IMR-90 (cell line): ENCODE measurements at regions not wholly inside any gene's neighbourhood (a gene's known extent, or its start where the extent isn't known, plus 50 kb on each side); places are given as distances from the start of the nearest gene placed in this dataset.

Source experiments
- ATAC-seq: fragments of 200-7000 bp; cut with Tn5 transposase; 2 replicates; pipeline ENCODE4 v1.9.1; 2020; ENCODE audit warnings: low read depth, mild to moderate bottlenecking, moderate library complexity
- BruUV-seq: library from RNA; stranded (reverse); fragments of 400-500 nt; replicated peaks from 2 replicates; lab custom pipeline; 2021; lab: Mats Ljungman, UMichigan
- CTCF ChIA-PET: fragments of 300-600 bp; formaldehyde crosslinking; extraction: SDS; loops from one replicate; lab custom pipeline; 2021; ENCODE audit warnings: antibody characterized with exemption; lab: Yijun Ruan, JAX
- POLR2A ChIA-PET: fragments of 300-600 bp; sonication (Branson Sonifier 250); formaldehyde crosslinking; loops from one replicate; lab custom pipeline; 2022; ENCODE audit warnings: antibody characterized with exemption; ENCODE audit not compliant: unreplicated experiment; lab: Charles Lee
- DNase-seq: peaks from one replicate; pipeline ENCODE4 v3.0.0; 2013
- H2AFZ ChIP-seq: replicated peaks from 2 replicates; pipeline ENCODE3; 2013; ENCODE audit warnings: low read length, mild to moderate bottlenecking; ENCODE audit not compliant: poor library complexity
- H2AK5ac ChIP-seq: 2 replicates; pipeline ENCODE4 v1.6.1; 2013; ENCODE audit warnings: low read depth, low read length, inconsistent platforms
- H2AK9ac ChIP-seq: replicated peaks from 2 replicates; pipeline ENCODE3; 2013; ENCODE audit warnings: mild to moderate bottlenecking, low read depth, low read length, moderate library complexity; ENCODE audit not compliant: poor library complexity
- H2BK120ac ChIP-seq: 2 replicates; pipeline ENCODE4 v1.6.1; 2013; ENCODE audit warnings: low read depth, low read length, inconsistent platforms
- H2BK15ac ChIP-seq: 3 replicates; pipeline ENCODE4 v1.6.1; 2013; ENCODE audit warnings: low read depth, low read length, inconsistent platforms
- H2BK20ac ChIP-seq: 2 replicates; pipeline ENCODE4 v1.6.1; 2013; ENCODE audit warnings: low read depth, mild to moderate bottlenecking, inconsistent platforms, low read length, moderate library complexity
- H2BK5ac ChIP-seq: 2 replicates; pipeline ENCODE4 v1.6.1; 2013; ENCODE audit warnings: mild to moderate bottlenecking, low read depth, low read length, inconsistent platforms; ENCODE audit not compliant: poor library complexity, severe bottlenecking
- H3K14ac ChIP-seq: replicated peaks from 2 replicates; pipeline ENCODE4 v1.6.1; 2013; ENCODE audit warnings: low read depth, low read length, inconsistent platforms
- H3K18ac ChIP-seq: 2 replicates; pipeline ENCODE4 v1.6.1; 2013; ENCODE audit warnings: low read depth, low read length, control low read depth
- H3K23ac ChIP-seq: 2 replicates; pipeline ENCODE4 v1.6.1; 2013; ENCODE audit warnings: low read depth, low read length, inconsistent platforms
- H3K27ac ChIP-seq: 2 replicates; pipeline ENCODE4 v1.5.1; 2013; ENCODE audit warnings: mild to moderate bottlenecking, control low read depth, low read length; ENCODE audit not compliant: insufficient read depth
- H3K27me3 ChIP-seq: 2 replicates; pipeline ENCODE4 v1.6.1; 2013; ENCODE audit warnings: low read length; ENCODE audit not compliant: control insufficient read depth, insufficient read depth
- H3K36me3 ChIP-seq: 2 replicates; pipeline ENCODE4 v1.6.1; 2013; ENCODE audit warnings: low read length, mixed read lengths; ENCODE audit not compliant: control insufficient read depth, insufficient read depth
- H3K4ac ChIP-seq: 2 replicates; pipeline ENCODE4 v1.6.1; 2013; ENCODE audit warnings: low read depth, low read length, inconsistent platforms
- H3K4me1 ChIP-seq: 2 replicates; pipeline ENCODE4 v1.6.1; 2013; ENCODE audit warnings: low read length, mixed read lengths; ENCODE audit not compliant: control insufficient read depth, insufficient read depth
- H3K4me2 ChIP-seq: 2 replicates; pipeline ENCODE4 v1.6.1; 2013; ENCODE audit warnings: low read depth, mild to moderate bottlenecking, control low read depth, low read length, moderate library complexity
- H3K4me3 ChIP-seq: 2 replicates; pipeline ENCODE4 v1.5.1; 2013; ENCODE audit warnings: low read depth, mild to moderate bottlenecking, control low read depth, low read length, moderate library complexity; ENCODE audit not compliant: insufficient read depth
- H3K56ac ChIP-seq: 2 replicates; pipeline ENCODE4 v1.6.1; 2013; ENCODE audit warnings: low read length, inconsistent platforms; ENCODE audit not compliant: insufficient read depth; ENCODE audit errors: extremely low read depth
- H3K79me1 ChIP-seq, 2 experiments: 2 replicates each; pipeline ENCODE4 v1.6.1; 2013; ENCODE audit warnings: low read length in 2 of 2, inconsistent platforms in 1 of 2, low read depth in 1 of 2
- H3K9ac ChIP-seq: 2 replicates; pipeline ENCODE4 v1.6.1; 2013; ENCODE audit warnings: low read depth, low read length, control low read depth
- H3K9me1 ChIP-seq: 2 replicates; pipeline ENCODE4 v1.6.1; 2013; ENCODE audit warnings: low read length, inconsistent platforms; ENCODE audit not compliant: insufficient read depth
- H3K9me3 ChIP-seq: 2 replicates; pipeline ENCODE4 v1.6.1; 2013; ENCODE audit warnings: low read length; ENCODE audit not compliant: control insufficient read depth, insufficient read depth
- H4K20me1 ChIP-seq: 2 replicates; pipeline ENCODE4 v1.6.1; 2013; ENCODE audit warnings: low read length, inconsistent platforms; ENCODE audit not compliant: insufficient read depth
- H4K5ac ChIP-seq: 2 replicates; pipeline ENCODE4 v1.6.1; 2013; ENCODE audit warnings: mild to moderate bottlenecking, low read depth, low read length, control low read depth
- H4K8ac ChIP-seq, 2 experiments: 2 replicates each; pipeline ENCODE4 v1.6.1; 2013; ENCODE audit warnings: low read depth in 2 of 2, low read length in 2 of 2, control low read depth in 1 of 2, inconsistent platforms in 1 of 2
- H4K91ac ChIP-seq: 2 replicates; pipeline ENCODE4 v1.6.1; 2013; ENCODE audit warnings: low read depth, low read length, inconsistent platforms; ENCODE audit not compliant: insufficient read depth
- BHLHE40 ChIP-seq: fragments of 150-350 bp; IDR thresholded peaks from 2 replicates; pipeline ENCODE4 v1.6.1; 2016; ENCODE audit warnings: mild to moderate bottlenecking, low read depth, low read length
- CEBPB ChIP-seq: IDR thresholded peaks from 2 replicates; pipeline ENCODE4 v1.6.1; 2012; ENCODE audit warnings: low read depth, low read length, improper control_type of control experiment
- CHD1 ChIP-seq: IDR thresholded peaks from 2 replicates; pipeline ENCODE4 v1.6.1; 2012; ENCODE audit warnings: low read depth, low read length, improper control_type of control experiment
- CTCF ChIP-seq: conservative IDR thresholded peaks from 2 replicates; pipeline ENCODE4 v1.5.1; 2012; ENCODE audit warnings: mild to moderate bottlenecking, low read depth, low read length, improper control_type of control experiment
- ELK1 ChIP-seq: fragments of 150-350 bp; IDR thresholded peaks from 2 replicates; pipeline ENCODE4 v1.6.1; 2016; ENCODE audit warnings: low read depth, mild to moderate bottlenecking, low read length, moderate library complexity, borderline replicate concordance
- FOS ChIP-seq: fragments of 150-350 bp; IDR thresholded peaks from 2 replicates; pipeline ENCODE4 v1.6.1; 2016; ENCODE audit warnings: low read depth, low read length
- MAFK ChIP-seq: IDR thresholded peaks from 2 replicates; pipeline ENCODE4 v1.6.1; 2012; ENCODE audit warnings: low read depth, low read length, improper control_type of control experiment
- MXI1 ChIP-seq: IDR thresholded peaks from 2 replicates; pipeline ENCODE4 v1.6.1; 2012; ENCODE audit warnings: low read depth, mild to moderate bottlenecking, low read length, moderate library complexity, borderline replicate concordance
- NFE2L2 ChIP-seq: fragments of 150-350 bp; IDR thresholded peaks from 2 replicates; pipeline ENCODE4 v1.6.1; 2016; ENCODE audit warnings: low read depth, mild to moderate bottlenecking, low read length
- POLR2A ChIP-seq: IDR thresholded peaks from 2 replicates; pipeline ENCODE4 v1.6.1; 2012; ENCODE audit warnings: mild to moderate bottlenecking, low read depth, low read length
- RAD21 ChIP-seq: IDR thresholded peaks from 2 replicates; pipeline ENCODE4 v1.6.1; 2012; ENCODE audit warnings: low read length, improper control_type of control experiment
- RCOR1 ChIP-seq: IDR thresholded peaks from 2 replicates; pipeline ENCODE4 v1.6.1; 2012; ENCODE audit warnings: mild to moderate bottlenecking, low read length, improper control_type of control experiment; ENCODE audit not compliant: insufficient replicate concordance
- RFX5 ChIP-seq: IDR thresholded peaks from 2 replicates; pipeline ENCODE4 v1.8.0; 2012; ENCODE audit warnings: low read depth, mild to moderate bottlenecking, low read length, moderate library complexity
- SMC3 ChIP-seq: fragments of 150-350 bp; IDR thresholded peaks from 2 replicates; pipeline ENCODE4 v1.6.1; 2016; ENCODE audit warnings: low read depth, mild to moderate bottlenecking, antibody characterized with exemption, low read length, moderate library complexity
- USF2 ChIP-seq: fragments of 150-350 bp; IDR thresholded peaks from 2 replicates; pipeline ENCODE4 v1.6.1; 2017; ENCODE audit warnings: mild to moderate bottlenecking, antibody characterized with exemption, low read length, low read depth
- WGBS, 2 experiments: methylation state at CpG; one replicate each; pipeline versions ENCODE4 v1.1.5 to v1.1.7; 2013; ENCODE audit warnings: missing lambda C conversion rate in 2 of 2; ENCODE audit not compliant: insufficient read length in 1 of 2; ENCODE audit errors: extremely low coverage in 2 of 2; 5-methylcytosine and 5-hydroxymethylcytosine counted together
- dilution Hi-C: fragments of 300-500 bp; cut with HindIII; formaldehyde crosslinking; loops from one replicate; pipeline ENCODE4 v1.14.3; 2018; ENCODE audit warnings: low sequenced_read_pairs; ENCODE audit not compliant: unreplicated experiment
- in situ Hi-C: fragments of 300-500 bp; cut with MboI; formaldehyde crosslinking; loops from 3 replicates; pipeline ENCODE4 v1.14.3; 2019; ENCODE audit warnings: low sequenced_read_pairs, inconsistent platforms, mixed read lengths
- intact Hi-C: fragments of 100-400 bp; cut with micrococcal nuclease; formaldehyde crosslinking; loops from 2 replicates; pipeline ENCODE4 v1.10.0; 2022

- Histone ChIP-seq H2BK20ac (no peak overlapping the region), H4K8ac (no peak overlapping the region), H3K23ac (no peak overlapping the region), H4K20me1 (no peaks in the 10 kb centered on the region), H3K9me3 (no peaks in the 10 kb centered on the region), H3K56ac (no peak overlapping the region), H3K9me1 (no peaks in the 10 kb centered on the region), H3K18ac (no peak overlapping the region), H2BK120ac (no peak overlapping the region), H2AK9ac (no peak overlapping the region), H3K4me1 (no peaks in the 10 kb centered on the region), H3K36me3 (no peaks in the 10 kb centered on the region), H2AFZ (no peak overlapping the region), H4K91ac (no peak overlapping the region), H3K14ac (no peak overlapping the region), H2BK5ac (no peak overlapping the region), H3K4me2 (no peak overlapping the region), H3K27ac (no peak overlapping the region), H2BK15ac (no peak overlapping the region), H2AK5ac (no peak overlapping the region), H3K4me3 (no peak overlapping the region), H4K5ac (no peak overlapping the region), H3K79me1 (no peaks in the 10 kb centered on the region), H3K4ac (no peak overlapping the region), H3K9ac (no peak overlapping the region), H3K27me3 (no peaks in the 10 kb centered on the region)
- dilution Hi-C loops (no loop called here), intact Hi-C loops (no loop called here), in situ Hi-C loops (no loop called here)
- no CpG with 5 or more reads among the region's 1 CpG for WGBS, 2 experiments
- BruUV-seq = no TSS peak
- DNase-seq = no peak
- ChIA-PET POLR2A (no interaction called here), CTCF (no interaction called here)
- no peak for TF ChIP-seq CEBPB
- no peak for TF ChIP-seq MAFK
- no peak for TF ChIP-seq RAD21
- no peak for TF ChIP-seq MXI1
- TF ChIP-seq BHLHE40 = no peak
- TF ChIP-seq CTCF = no peak
- TF ChIP-seq RFX5 = no peak
- TF ChIP-seq NFE2L2 = no peak
- TF ChIP-seq FOS = no peak
- no peak for TF ChIP-seq ELK1
- no peak for TF ChIP-seq USF2
- TF ChIP-seq SMC3 = no peak
- TF ChIP-seq RCOR1 = no peak
- no peak for TF ChIP-seq POLR2A
- TF ChIP-seq CHD1 = no peak
- no peak for ATAC-seq
Measured at GRCh38 chr3:152538518-152538917, 269.8 kb downstream of the MBNL1 start.
